OCI-LY7 (cell line): ENCODE measurements at regions not wholly inside any gene's neighbourhood (a gene's known extent, or its start where the extent isn't known, plus 50 kb on each side); places are given as distances from the start of the nearest gene placed in this dataset.

Source experiments
- EZH2phosphoT487 ChIP-seq: fragments of 200-600 bp; sonication (generic); IDR thresholded peaks from 2 replicates; pipeline ENCODE4 v1.6.1; 2018; ENCODE audit warnings: low read depth, borderline replicate concordance, mild to moderate bottlenecking, mixed run types, antibody characterized with exemption, low read length, moderate library complexity, mixed read lengths
- TF ChIP-seq, protein P1 (sequence below): fragments of 200-600 bp; sonication (generic); conservative IDR thresholded peaks from 2 replicates; pipeline ENCODE4 v1.5.1; 2014; ENCODE audit warnings: mild to moderate bottlenecking, antibody characterized with exemption, low read length, moderate library complexity, mixed read lengths

DNA sequence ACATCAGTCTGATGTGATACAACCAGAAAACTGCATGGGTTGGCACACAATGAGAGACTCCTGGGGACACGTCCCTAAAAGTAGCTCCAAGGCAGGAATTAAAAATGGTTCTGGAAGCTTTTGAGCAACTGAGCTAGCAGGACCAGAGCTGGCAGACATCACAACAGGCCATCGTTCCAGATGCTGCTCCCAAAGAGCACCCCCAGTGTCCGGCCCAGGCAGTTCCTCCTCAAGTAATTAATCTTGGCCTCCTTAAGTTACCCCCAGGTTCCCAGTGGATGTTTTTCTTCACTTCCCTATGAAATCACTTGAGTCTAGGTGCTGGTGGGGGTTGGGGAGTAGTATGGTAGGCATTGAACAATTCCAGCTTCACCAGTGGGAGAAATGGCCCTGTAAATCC, 711.6 kb downstream of the MECOM start:
- TF ChIP-seq EZH2phosphoT487, result no peak
- TF ChIP-seq, protein P1, sequence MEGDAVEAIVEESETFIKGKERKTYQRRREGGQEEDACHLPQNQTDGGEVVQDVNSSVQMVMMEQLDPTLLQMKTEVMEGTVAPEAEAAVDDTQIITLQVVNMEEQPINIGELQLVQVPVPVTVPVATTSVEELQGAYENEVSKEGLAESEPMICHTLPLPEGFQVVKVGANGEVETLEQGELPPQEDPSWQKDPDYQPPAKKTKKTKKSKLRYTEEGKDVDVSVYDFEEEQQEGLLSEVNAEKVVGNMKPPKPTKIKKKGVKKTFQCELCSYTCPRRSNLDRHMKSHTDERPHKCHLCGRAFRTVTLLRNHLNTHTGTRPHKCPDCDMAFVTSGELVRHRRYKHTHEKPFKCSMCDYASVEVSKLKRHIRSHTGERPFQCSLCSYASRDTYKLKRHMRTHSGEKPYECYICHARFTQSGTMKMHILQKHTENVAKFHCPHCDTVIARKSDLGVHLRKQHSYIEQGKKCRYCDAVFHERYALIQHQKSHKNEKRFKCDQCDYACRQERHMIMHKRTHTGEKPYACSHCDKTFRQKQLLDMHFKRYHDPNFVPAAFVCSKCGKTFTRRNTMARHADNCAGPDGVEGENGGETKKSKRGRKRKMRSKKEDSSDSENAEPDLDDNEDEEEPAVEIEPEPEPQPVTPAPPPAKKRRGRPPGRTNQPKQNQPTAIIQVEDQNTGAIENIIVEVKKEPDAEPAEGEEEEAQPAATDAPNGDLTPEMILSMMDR, result no peak
